ENCODE measurements at regions not wholly inside any gene's neighbourhood (a gene's known extent, or its start where the extent isn't known, plus 50 kb on each side); places are given as distances from the start of the nearest gene placed in this dataset.

DNA sequence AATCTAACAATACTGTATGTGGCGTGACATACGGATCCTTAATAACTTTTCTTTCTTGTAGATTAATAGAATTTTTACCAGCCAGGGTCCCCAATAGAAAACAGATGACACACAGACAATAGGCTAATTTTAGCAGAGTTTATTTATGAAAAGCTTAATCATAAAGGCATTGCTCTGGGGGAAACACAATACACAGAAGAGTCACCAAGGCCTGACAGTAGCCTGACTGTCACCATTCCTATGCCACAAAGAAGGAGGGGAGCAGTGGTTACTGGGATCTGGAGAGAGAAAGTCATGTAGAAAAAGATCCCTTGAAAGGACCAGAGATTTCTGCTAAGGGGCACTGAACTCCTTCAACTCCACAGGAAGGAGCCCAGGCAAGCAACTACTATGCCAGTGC is 139.5 kb downstream of the METTL4 start:
- ATAC-seq, result no peak
- TF ChIP-seq ZFP3 (CRISPR knock-in tag; IDR thresholded peaks at IDR 0.05) (no peak), CSDC2 (CRISPR knock-in tag; IDR thresholded peaks at IDR 0.05) (no peak), ZFP30 (CRISPR knock-in tag; IDR thresholded peaks at IDR 0.05) (no peak), ZNF70 (CRISPR knock-in tag; IDR thresholded peaks at IDR 0.05) (no peak)
- TF ChIP-seq, protein P1, sequence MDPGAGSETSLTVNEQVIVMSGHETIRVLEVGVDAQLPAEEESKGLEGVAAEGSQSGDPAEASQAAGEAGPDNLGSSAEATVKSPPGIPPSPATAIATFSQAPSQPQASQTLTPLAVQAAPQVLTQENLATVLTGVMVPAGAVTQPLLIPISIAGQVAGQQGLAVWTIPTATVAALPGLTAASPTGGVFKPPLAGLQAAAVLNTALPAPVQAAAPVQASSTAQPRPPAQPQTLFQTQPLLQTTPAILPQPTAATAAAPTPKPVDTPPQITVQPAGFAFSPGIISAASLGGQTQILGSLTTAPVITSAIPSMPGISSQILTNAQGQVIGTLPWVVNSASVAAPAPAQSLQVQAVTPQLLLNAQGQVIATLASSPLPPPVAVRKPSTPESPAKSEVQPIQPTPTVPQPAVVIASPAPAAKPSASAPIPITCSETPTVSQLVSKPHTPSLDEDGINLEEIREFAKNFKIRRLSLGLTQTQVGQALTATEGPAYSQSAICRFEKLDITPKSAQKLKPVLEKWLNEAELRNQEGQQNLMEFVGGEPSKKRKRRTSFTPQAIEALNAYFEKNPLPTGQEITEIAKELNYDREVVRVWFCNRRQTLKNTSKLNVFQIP (CRISPR knock-in tag; IDR thresholded peaks at IDR 0.05; ENCODE audit: borderline replicate concordance, low read depth), result no peak

DNA sequence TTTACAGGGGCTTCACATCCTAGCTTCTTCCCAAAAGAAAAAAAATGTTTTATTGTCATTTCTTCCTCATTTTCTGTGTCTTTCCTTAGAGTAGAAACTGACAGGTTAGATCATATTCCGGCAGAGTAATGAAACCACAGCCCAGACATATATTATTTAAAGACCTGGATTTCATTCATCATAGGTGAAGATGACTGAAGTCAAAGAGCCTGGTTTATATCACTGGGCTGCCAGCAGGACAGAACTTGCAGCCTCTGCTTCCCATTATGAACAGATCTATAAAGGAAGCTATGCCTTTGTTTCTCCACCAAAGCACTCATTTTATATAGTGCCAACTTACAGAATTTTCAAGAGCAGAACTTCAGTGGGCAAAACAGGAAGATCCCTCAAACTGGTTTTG is 137.9 kb downstream of the METTL4 start:
- peak; percentile 62 for ATAC-seq
- no peak for TF ChIP-seq ZNF8 (CRISPR knock-in tag; IDR thresholded peaks at IDR 0.05)

DNA sequence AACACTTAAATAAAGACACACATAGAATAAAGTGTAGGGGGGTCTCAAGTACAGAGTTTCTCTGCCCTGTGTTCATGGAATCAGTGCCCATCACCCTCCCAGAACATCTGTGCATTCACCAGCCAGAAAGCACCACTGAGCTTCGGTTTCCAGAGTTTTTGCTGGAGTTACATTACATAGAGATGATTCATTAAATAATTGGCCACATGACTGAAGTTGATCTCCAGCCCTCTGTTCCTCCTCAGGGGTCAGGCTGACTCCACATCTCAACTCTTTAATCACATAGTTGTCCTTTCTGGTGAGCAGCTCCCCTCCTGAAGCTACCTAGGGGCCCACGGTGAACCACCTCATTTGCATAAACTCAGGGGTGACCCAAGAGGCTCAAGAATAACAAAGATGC is 129.8 kb downstream of the METTL4 start:
- TF ChIP-seq ZFP3 (CRISPR knock-in tag; IDR thresholded peaks at IDR 0.05) (no peak), ZNF8 (CRISPR knock-in tag; IDR thresholded peaks at IDR 0.05) (no peak), OSR1 (CRISPR knock-in tag; IDR thresholded peaks at IDR 0.05) (no peak), PPARA (CRISPR knock-in tag; IDR thresholded peaks at IDR 0.05; ENCODE audit: borderline replicate concordance) (no peak), TOX (CRISPR knock-in tag; IDR thresholded peaks at IDR 0.05; ENCODE audit: borderline replicate concordance) (no peak), GLIS3 (CRISPR knock-in tag; IDR thresholded peaks at IDR 0.05) (no peak), CSDC2 (CRISPR knock-in tag; IDR thresholded peaks at IDR 0.05) (no peak)
- TF ChIP-seq, protein P2, sequence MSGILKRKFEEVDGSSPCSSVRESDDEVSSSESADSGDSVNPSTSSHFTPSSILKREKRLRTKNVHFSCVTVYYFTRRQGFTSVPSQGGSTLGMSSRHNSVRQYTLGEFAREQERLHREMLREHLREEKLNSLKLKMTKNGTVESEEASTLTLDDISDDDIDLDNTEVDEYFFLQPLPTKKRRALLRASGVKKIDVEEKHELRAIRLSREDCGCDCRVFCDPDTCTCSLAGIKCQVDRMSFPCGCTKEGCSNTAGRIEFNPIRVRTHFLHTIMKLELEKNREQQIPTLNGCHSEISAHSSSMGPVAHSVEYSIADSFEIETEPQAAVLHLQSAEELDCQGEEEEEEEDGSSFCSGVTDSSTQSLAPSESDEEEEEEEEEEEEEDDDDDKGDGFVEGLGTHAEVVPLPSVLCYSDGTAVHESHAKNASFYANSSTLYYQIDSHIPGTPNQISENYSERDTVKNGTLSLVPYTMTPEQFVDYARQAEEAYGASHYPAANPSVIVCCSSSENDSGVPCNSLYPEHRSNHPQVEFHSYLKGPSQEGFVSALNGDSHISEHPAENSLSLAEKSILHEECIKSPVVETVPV (CRISPR knock-in tag; IDR thresholded peaks at IDR 0.05), result no peak

DNA sequence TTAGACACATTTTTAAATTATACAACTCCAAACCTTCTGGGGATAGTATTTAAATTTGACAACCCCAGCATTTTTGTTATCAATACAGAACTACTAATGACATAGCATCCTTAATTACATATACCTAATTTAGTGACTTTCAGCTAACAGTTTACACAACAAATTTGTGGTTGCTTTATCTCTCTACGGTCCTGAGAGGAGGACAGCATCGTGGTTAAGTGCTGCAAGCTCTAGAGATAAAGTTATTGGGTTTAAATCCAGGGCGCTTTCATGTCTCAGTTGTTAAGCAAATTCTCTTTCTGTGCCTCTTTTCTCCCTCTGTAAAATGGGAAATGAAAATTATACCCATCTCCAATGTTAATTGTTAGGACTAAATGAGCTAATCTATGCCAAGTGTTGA is 129.3 kb downstream of the METTL4 start:
- ATAC-seq, result no peak
- TF ChIP-seq, protein P3, sequence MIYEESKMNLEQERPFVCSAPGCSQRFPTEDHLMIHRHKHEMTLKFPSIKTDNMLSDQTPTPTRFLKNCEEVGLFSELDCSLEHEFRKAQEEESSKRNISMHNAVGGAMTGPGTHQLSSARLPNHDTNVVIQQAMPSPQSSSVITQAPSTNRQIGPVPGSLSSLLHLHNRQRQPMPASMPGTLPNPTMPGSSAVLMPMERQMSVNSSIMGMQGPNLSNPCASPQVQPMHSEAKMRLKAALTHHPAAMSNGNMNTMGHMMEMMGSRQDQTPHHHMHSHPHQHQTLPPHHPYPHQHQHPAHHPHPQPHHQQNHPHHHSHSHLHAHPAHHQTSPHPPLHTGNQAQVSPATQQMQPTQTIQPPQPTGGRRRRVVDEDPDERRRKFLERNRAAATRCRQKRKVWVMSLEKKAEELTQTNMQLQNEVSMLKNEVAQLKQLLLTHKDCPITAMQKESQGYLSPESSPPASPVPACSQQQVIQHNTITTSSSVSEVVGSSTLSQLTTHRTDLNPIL (CRISPR knock-in tag; IDR thresholded peaks at IDR 0.05; ENCODE audit: low read depth), result no peak
- TF ChIP-seq ARNTL (CRISPR knock-in tag; IDR thresholded peaks at IDR 0.05; ENCODE audit: borderline replicate concordance, low read depth), result no peak
- TF ChIP-seq, protein P1 (CRISPR knock-in tag; IDR thresholded peaks at IDR 0.05; ENCODE audit: borderline replicate concordance, low read depth), result no peak
- TF ChIP-seq, protein P4, sequence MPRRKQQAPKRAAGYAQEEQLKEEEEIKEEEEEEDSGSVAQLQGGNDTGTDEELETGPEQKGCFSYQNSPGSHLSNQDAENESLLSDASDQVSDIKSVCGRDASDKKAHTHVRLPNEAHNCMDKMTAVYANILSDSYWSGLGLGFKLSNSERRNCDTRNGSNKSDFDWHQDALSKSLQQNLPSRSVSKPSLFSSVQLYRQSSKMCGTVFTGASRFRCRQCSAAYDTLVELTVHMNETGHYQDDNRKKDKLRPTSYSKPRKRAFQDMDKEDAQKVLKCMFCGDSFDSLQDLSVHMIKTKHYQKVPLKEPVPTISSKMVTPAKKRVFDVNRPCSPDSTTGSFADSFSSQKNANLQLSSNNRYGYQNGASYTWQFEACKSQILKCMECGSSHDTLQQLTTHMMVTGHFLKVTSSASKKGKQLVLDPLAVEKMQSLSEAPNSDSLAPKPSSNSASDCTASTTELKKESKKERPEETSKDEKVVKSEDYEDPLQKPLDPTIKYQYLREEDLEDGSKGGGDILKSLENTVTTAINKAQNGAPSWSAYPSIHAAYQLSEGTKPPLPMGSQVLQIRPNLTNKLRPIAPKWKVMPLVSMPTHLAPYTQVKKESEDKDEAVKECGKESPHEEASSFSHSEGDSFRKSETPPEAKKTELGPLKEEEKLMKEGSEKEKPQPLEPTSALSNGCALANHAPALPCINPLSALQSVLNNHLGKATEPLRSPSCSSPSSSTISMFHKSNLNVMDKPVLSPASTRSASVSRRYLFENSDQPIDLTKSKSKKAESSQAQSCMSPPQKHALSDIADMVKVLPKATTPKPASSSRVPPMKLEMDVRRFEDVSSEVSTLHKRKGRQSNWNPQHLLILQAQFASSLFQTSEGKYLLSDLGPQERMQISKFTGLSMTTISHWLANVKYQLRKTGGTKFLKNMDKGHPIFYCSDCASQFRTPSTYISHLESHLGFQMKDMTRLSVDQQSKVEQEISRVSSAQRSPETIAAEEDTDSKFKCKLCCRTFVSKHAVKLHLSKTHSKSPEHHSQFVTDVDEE (CRISPR knock-in tag; IDR thresholded peaks at IDR 0.05), result no peak
- no peak for TF ChIP-seq TOX (CRISPR knock-in tag; IDR thresholded peaks at IDR 0.05; ENCODE audit: borderline replicate concordance)
- no peak for TF ChIP-seq RARB (CRISPR knock-in tag; IDR thresholded peaks at IDR 0.05)
- no peak for TF ChIP-seq SNAI2 (CRISPR knock-in tag; IDR thresholded peaks at IDR 0.05)
- no peak for TF ChIP-seq GLIS3 (CRISPR knock-in tag; IDR thresholded peaks at IDR 0.05)
- TF ChIP-seq ZNF565 (CRISPR knock-in tag; conservative IDR thresholded peaks at IDR 0.05; ENCODE audit: low read depth), result no peak
- no peak for TF ChIP-seq PPARA (CRISPR knock-in tag; IDR thresholded peaks at IDR 0.05; ENCODE audit: borderline replicate concordance)
- no peak for TF ChIP-seq ZC3H10 (CRISPR knock-in tag; IDR thresholded peaks at IDR 0.05)
- no peak for TF ChIP-seq CSDC2 (CRISPR knock-in tag; IDR thresholded peaks at IDR 0.05)
- no peak for TF ChIP-seq ESRRG (CRISPR knock-in tag; IDR thresholded peaks at IDR 0.05)
- no peak for TF ChIP-seq ZFP30 (CRISPR knock-in tag; IDR thresholded peaks at IDR 0.05)

More for the DNA sequence above, 129.8 kb downstream of the METTL4 start:
- peak; percentile 73 for ATAC-seq

Measured in SK-N-SH treated with all-trans-retinoic acid at 6 μM for 48 hours (cell line).